ENCODE measurements at regions not wholly inside any gene's neighbourhood (a gene's known extent, or its start where the extent isn't known, plus 50 kb on each side); places are given as distances from the start of the nearest gene placed in this dataset.

GRCh38 chr1:78231477-78231876 is 185.7 kb downstream of the GIPC2 start:
- TF ChIP-seq CTCF (IDR thresholded peaks at IDR 0.05; ENCODE audit: low read depth, low read length, poor library complexity, severe bottlenecking) (no peak), EZH2phosphoT487 (IDR thresholded peaks at IDR 0.05; ENCODE audit: borderline replicate concordance, low read length) (no peak)
